HepG2 (cell line): ENCODE measurements at regions not wholly inside any gene's neighbourhood (a gene's known extent, or its start where the extent isn't known, plus 50 kb on each side); places are given as distances from the start of the nearest gene placed in this dataset.
A peak's percentile ranks its signal among the peaks of the same experiment; 100 is the strongest.

ENCODE experiments used
- CBFB ChIP-seq: sonication (generic); formaldehyde crosslinking; IDR thresholded peaks from 2 replicates; pipeline ENCODE4 v1.4.0; 2020; ENCODE audit warnings: missing genetic modification reagents
- HOXA7 ChIP-seq: sonication (generic); formaldehyde crosslinking; IDR thresholded peaks from 2 replicates; pipeline ENCODE4 v1.8.1; 2022; ENCODE audit warnings: mild to moderate bottlenecking, missing genetic modification reagents, moderate library complexity
- MAZ ChIP-seq, 2 experiments: sonication (generic) in 1 of 2; formaldehyde crosslinking in 1 of 2; IDR thresholded peaks; 2 replicates each; pipeline versions ENCODE4 v1.5.0 to v1.6.1; 2012 to 2020; ENCODE audit warnings: low read depth in 2 of 2, mild to moderate bottlenecking in 2 of 2, borderline replicate concordance in 1 of 2, improper control_type of control experiment in 1 of 2, low read length in 1 of 2, missing genetic modification reagents in 1 of 2, moderate library complexity in 1 of 2
- NFATC3 ChIP-seq: sonication (generic); formaldehyde crosslinking; IDR thresholded peaks from 2 replicates; pipeline ENCODE4 v1.5.1; 2020; ENCODE audit warnings: mild to moderate bottlenecking, missing genetic modification reagents
- NFYB ChIP-seq: sonication (generic); formaldehyde crosslinking; IDR thresholded peaks from 2 replicates; pipeline ENCODE4 v1.4.0; 2020; ENCODE audit warnings: missing genetic modification reagents
- NONO ChIP-seq, 2 experiments: fragments of 450-650 bp in 1 of 2; sonication (generic) in 1 of 2; formaldehyde crosslinking in 1 of 2; IDR thresholded peaks in 1 of 2; conservative IDR thresholded peaks in 1 of 2; 2 replicates each; pipeline versions ENCODE4 v1.6.1 to v1.8.0; 2017 to 2022; ENCODE audit warnings: mild to moderate bottlenecking in 1 of 2, missing genetic modification reagents in 1 of 2, moderate library complexity in 1 of 2
- PAF1 ChIP-seq: IDR thresholded peaks from 2 replicates; pipeline ENCODE4 v1.6.1; 2016; ENCODE audit warnings: missing genetic modification reagents, missing compliant biosample characterization
- PCBP1 ChIP-seq: fragments of 200-400 bp; formaldehyde crosslinking; IDR thresholded peaks from 2 replicates; pipeline ENCODE4 v1.6.1; 2017; ENCODE audit warnings: mild to moderate bottlenecking, low read depth, low read length, borderline replicate concordance
- POLR2AphosphoS5 ChIP-seq: IDR thresholded peaks from 2 replicates; pipeline ENCODE4 v1.6.1; 2012; ENCODE audit warnings: low read depth, low read length
- REL ChIP-seq: sonication (generic); formaldehyde crosslinking; conservative IDR thresholded peaks from 2 replicates; pipeline ENCODE4 v1.8.0; 2022; ENCODE audit warnings: mild to moderate bottlenecking, missing genetic modification reagents, moderate library complexity
- RXRA ChIP-seq: sonication (generic); formaldehyde crosslinking; IDR thresholded peaks from 2 replicates; pipeline ENCODE4 v1.5.1; 2020; ENCODE audit warnings: missing genetic modification reagents
- TBL1XR1 ChIP-seq: fragments of 150-350 bp; IDR thresholded peaks from 2 replicates; pipeline ENCODE4 v1.6.1; 2014; ENCODE audit warnings: borderline replicate concordance, low read length; ENCODE audit not compliant: partially characterized antibody
- TGIF2 ChIP-seq: IDR thresholded peaks from 2 replicates; pipeline ENCODE4 v1.6.1; 2016; ENCODE audit warnings: control low read depth, missing compliant biosample characterization
- TRAFD1 ChIP-seq: sonication (generic); formaldehyde crosslinking; IDR thresholded peaks from 2 replicates; pipeline ENCODE4 v1.5.1; 2020; ENCODE audit warnings: missing genetic modification reagents, mild to moderate bottlenecking, borderline replicate concordance
- TRIM22 ChIP-seq: fragments of 450-650 bp; IDR thresholded peaks from 2 replicates; pipeline ENCODE4 v1.6.1; 2017
- ZFP90 ChIP-seq: sonication (generic); formaldehyde crosslinking; IDR thresholded peaks from 2 replicates; pipeline ENCODE4 v1.8.0; 2022; ENCODE audit warnings: missing genetic modification reagents, mild to moderate bottlenecking, inconsistent platforms, borderline replicate concordance
- ZNF530 ChIP-seq: sonication (generic); formaldehyde crosslinking; IDR thresholded peaks from 2 replicates; pipeline ENCODE4 v1.5.0; 2020; ENCODE audit warnings: low read depth, mild to moderate bottlenecking, missing genetic modification reagents
- ZNF703 ChIP-seq: sonication (generic); formaldehyde crosslinking; IDR thresholded peaks from 2 replicates; pipeline ENCODE4 v1.5.1; 2020; ENCODE audit warnings: missing genetic modification reagents, mild to moderate bottlenecking, moderate library complexity, borderline replicate concordance
- TF ChIP-seq, protein P1 (sequence below): IDR thresholded peaks from 2 replicates; pipeline ENCODE4 v1.6.1; 2016; ENCODE audit warnings: missing genetic modification reagents, missing compliant biosample characterization
- TF ChIP-seq, protein P2 (sequence below): sonication (generic); formaldehyde crosslinking; IDR thresholded peaks from 2 replicates; pipeline ENCODE4 v1.4.0; 2020; ENCODE audit warnings: mild to moderate bottlenecking, missing genetic modification reagents

- TF ChIP-seq TRAFD1 (CRISPR knock-in tag) (no peak), REL (CRISPR knock-in tag) (no peak), MAZ (IDR thresholded peaks at IDR 0.05; ENCODE audit: borderline replicate concordance, low read depth, low read length) (0 out of 2 replicates have a peak, but pooled peaks have one; percentile 45), MAZ (CRISPR knock-in tag; IDR thresholded peaks at IDR 0.05; ENCODE audit: low read depth) (no peak), TGIF2 (no peak), NONO (IDR thresholded peaks at IDR 0.05) (no peak), NONO (CRISPR knock-in tag; conservative IDR thresholded peaks at IDR 0.05) (no peak), NFATC3 (CRISPR knock-in tag) (no peak), RXRA (no peak), TRIM22 (no peak), ZNF703 (CRISPR knock-in tag) (no peak), PAF1 (CRISPR knock-in tag) (no peak), ZFP90 (CRISPR knock-in tag) (no peak), CBFB (no peak), PCBP1 (0 out of 2 replicates have a peak, but pooled peaks have one; percentile 21), NFYB (CRISPR knock-in tag) (peak; percentile 91), POLR2AphosphoS5 (no peak), TBL1XR1 (peak; percentile 43), ZNF530 (CRISPR knock-in tag) (no peak), HOXA7 (no peak)
- TF ChIP-seq, protein P1, sequence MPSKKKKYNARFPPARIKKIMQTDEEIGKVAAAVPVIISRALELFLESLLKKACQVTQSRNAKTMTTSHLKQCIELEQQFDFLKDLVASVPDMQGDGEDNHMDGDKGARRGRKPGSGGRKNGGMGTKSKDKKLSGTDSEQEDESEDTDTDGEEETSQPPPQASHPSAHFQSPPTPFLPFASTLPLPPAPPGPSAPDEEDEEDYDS (CRISPR knock-in tag) = no peak
- TF ChIP-seq, protein P2, sequence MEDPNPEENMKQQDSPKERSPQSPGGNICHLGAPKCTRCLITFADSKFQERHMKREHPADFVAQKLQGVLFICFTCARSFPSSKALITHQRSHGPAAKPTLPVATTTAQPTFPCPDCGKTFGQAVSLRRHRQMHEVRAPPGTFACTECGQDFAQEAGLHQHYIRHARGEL (CRISPR knock-in tag) = no peak
Observed at GRCh38 chr16:79770244-79771064, 169.9 kb upstream of the MAF start (continued).
